ENCODE measurements at regions not wholly inside any gene's neighbourhood (a gene's known extent, or its start where the extent isn't known, plus 50 kb on each side); places are given as distances from the start of the nearest gene placed in this dataset.

GRCh38 chr17:71709271-71709890 lies 411.4 kb upstream of the SOX9 start (continued):
- TF ChIP-seq CHD2 (IDR thresholded peaks at IDR 0.05; ENCODE audit: low read length) (no peak), SIRT6 (IDR thresholded peaks at IDR 0.05; ENCODE audit: low read length) (no peak), BACH1 (IDR thresholded peaks at IDR 0.05; ENCODE audit: low read length) (no peak), BCL11A (IDR thresholded peaks at IDR 0.05; ENCODE audit: low read depth in 2 of 2, low read length in 2 of 2) (no peak), RAD21 (IDR thresholded peaks at IDR 0.05 in 1 of 2, conservative IDR thresholded peaks at IDR 0.05 in 1 of 2; ENCODE audit: low read depth in 2 of 2, low read length in 2 of 2) (no peak), POLR2A (IDR thresholded peaks at IDR 0.05; ENCODE audit: control extremely low read depth in 1 of 2, low read depth in 2 of 2, low read length in 2 of 2) (no peak), ATF2 (IDR thresholded peaks at IDR 0.05; ENCODE audit: low read length) (no peak), YY1 (IDR thresholded peaks at IDR 0.05; ENCODE audit: low read depth, low read length) (no peak), EP300 (IDR thresholded peaks at IDR 0.05; ENCODE audit: borderline replicate concordance in 1 of 2, low read depth in 2 of 2, low read length in 2 of 2) (no peak)
